Activated CD4-positive, alpha-beta T cell treated with anti-CD3 and anti-CD28 coated beads for 36 hours (primary cell): ENCODE measurements at regions not wholly inside any gene's neighbourhood (a gene's known extent, or its start where the extent isn't known, plus 50 kb on each side); places are given as distances from the start of the nearest gene placed in this dataset.

Experiments used
- ATAC-seq: fragments of 200-7000 bp; cut with Tn5 transposase; one replicate; pipeline ENCODE4 v1.10.0; 2021; ENCODE audit warnings: mild to moderate bottlenecking, moderate library complexity
- CTCF ChIA-PET: fragments of 350-600 bp; sonication (Branson Sonifier 250); formaldehyde crosslinking; loops from one replicate; lab custom pipeline; 2021; ENCODE audit warnings: antibody characterized with exemption; lab: Charles Lee
- POLR2A ChIA-PET: fragments of 350-600 bp; sonication (Branson Sonifier 250); formaldehyde crosslinking; loops from one replicate; lab custom pipeline; 2021; ENCODE audit warnings: antibody characterized with exemption, inconsistent platforms; lab: Charles Lee
- DNase-seq: peaks from one replicate; pipeline ENCODE4 v3.0.0-alpha.2; 2020
- H3K27ac Mint-ChIP-seq: one replicate; pipeline ENCODE4 v1.8.0; 2021; ENCODE audit warnings: mixed read lengths
- H3K27me3 Mint-ChIP-seq: one replicate; pipeline ENCODE4 v1.8.0; 2021; ENCODE audit warnings: mixed read lengths
- H3K36me3 Mint-ChIP-seq: one replicate; pipeline ENCODE4 v1.8.0; 2021; ENCODE audit warnings: low read depth, mixed read lengths
- H3K4me1 Mint-ChIP-seq: one replicate; pipeline ENCODE4 v1.8.0; 2021; ENCODE audit warnings: mixed read lengths
- H3K4me3 Mint-ChIP-seq: one replicate; pipeline ENCODE4 v1.8.0; 2021; ENCODE audit warnings: mild to moderate bottlenecking, moderate library complexity, mixed read lengths
- H3K9me3 Mint-ChIP-seq: one replicate; pipeline ENCODE4 v1.8.0; 2021; ENCODE audit warnings: low read depth, mixed read lengths
- intact Hi-C, 2 experiments: fragments of 100-400 bp; cut with DNase I in 1 of 2; cut with micrococcal nuclease in 1 of 2; formaldehyde crosslinking; loops; one replicate each; pipeline versions ENCODE4 v1.14.2 to v1.15.1; 2022 to 2024; cut with DNase I, micrococcal nuclease

DNA sequence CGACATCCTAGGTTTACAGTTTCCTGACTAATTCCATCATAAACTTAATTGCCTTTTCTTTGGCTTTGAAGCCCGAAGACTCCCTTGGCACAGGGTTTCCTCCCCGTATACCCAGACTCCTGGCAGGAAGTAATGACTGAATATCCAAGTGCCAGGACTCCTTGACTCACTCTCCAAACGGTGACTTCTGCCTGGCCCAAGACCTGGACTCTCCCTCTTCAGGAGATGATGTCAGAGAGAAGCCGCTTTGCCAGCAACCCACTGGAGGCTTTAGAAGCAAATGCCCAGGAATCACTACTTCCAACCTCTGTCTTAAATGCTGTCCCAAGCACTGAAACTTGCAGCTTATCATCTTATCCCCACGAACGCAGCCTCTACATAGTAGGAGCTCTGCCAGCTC is 146.5 kb downstream of the RGS9 start:
- Mint-ChIP-seq H3K4me3 (no peak overlapping the region), H3K27me3 (no peaks in the 10 kb centered on the region), H3K27ac (no peak overlapping the region), H3K9me3 (peaks cover 2% of the 10 kb centered on the region), H3K36me3 (no peaks in the 10 kb centered on the region), H3K4me1 (no peaks in the 10 kb centered on the region)
- no peak for DNase-seq
- ChIA-PET CTCF (interaction anchor here (1.1 kb wide), 1 partner anchor 12 kb away, joined by 3 read pairs; no protein-coding TSS in a partner anchor), POLR2A (no interaction called here)
- no peak for ATAC-seq
- intact Hi-C loops: no loop called here

GRCh38 chr17:65279456-65279855 is 142.3 kb downstream of the RGS9 start:
- ChIA-PET CTCF (interaction anchor here (0.8 kb wide), 1 partner anchor 7 kb away, joined by 3 read pairs; no protein-coding TSS in a partner anchor), POLR2A (interaction anchor here (0.7 kb wide), 1 partner anchor 8 kb away, joined by 3 read pairs; no protein-coding TSS in a partner anchor)
- no peaks in the 10 kb centered on the region for H3K36me3 Mint-ChIP-seq
- H3K4me1 Mint-ChIP-seq: peaks cover 6% of the 10 kb centered on the region
- peaks cover 2% of the 10 kb centered on the region for H3K9me3 Mint-ChIP-seq
- no peak for ATAC-seq
- DNase-seq: no peak
- H3K4me3 Mint-ChIP-seq: no peak overlapping the region
- H3K27me3 Mint-ChIP-seq: peaks cover 11% of the 10 kb centered on the region
- no peak overlapping the region for H3K27ac Mint-ChIP-seq
- intact Hi-C loops: no loop called here

GRCh38 chr17:65278820-65279184 is 141.6 kb downstream of the RGS9 start:
- Mint-ChIP-seq H3K9me3 (peaks cover 2% of the 10 kb centered on the region), H3K4me1 (peaks cover 6% of the 10 kb centered on the region), H3K36me3 (no peaks in the 10 kb centered on the region), H3K4me3 (no peak overlapping the region), H3K27ac (no peak overlapping the region), H3K27me3 (peaks cover 11% of the 10 kb centered on the region)
- ChIA-PET POLR2A (no interaction called here), CTCF (interaction anchor here (0.8 kb wide), 1 partner anchor 8 kb away, joined by 3 read pairs; no protein-coding TSS in a partner anchor)
- no peak for ATAC-seq
- no peak for DNase-seq
- intact Hi-C loops: no loop called here

- Mint-ChIP-seq H3K4me3 (no peak overlapping the region), H3K27ac (no peak overlapping the region), H3K36me3 (no peaks in the 10 kb centered on the region), H3K9me3 (peaks cover 2% of the 10 kb centered on the region), H3K27me3 (peaks cover 11% of the 10 kb centered on the region), H3K4me1 (peaks cover 6% of the 10 kb centered on the region)
- CTCF ChIA-PET: interaction anchor here (0.6 to 1.9 kb wide), 7 partner anchors 8 to 1786 kb away, joined by 3 to 7 read pairs (median 4); no protein-coding TSS in a partner anchor
- ATAC-seq (peak; percentile 51), DNase-seq (peak; percentile 41)
- intact Hi-C loops: no loop called here
- POLR2A ChIA-PET: no interaction called here
Measured at GRCh38 chr17:65278050-65278819, 141.1 kb downstream of the RGS9 start.

DNA sequence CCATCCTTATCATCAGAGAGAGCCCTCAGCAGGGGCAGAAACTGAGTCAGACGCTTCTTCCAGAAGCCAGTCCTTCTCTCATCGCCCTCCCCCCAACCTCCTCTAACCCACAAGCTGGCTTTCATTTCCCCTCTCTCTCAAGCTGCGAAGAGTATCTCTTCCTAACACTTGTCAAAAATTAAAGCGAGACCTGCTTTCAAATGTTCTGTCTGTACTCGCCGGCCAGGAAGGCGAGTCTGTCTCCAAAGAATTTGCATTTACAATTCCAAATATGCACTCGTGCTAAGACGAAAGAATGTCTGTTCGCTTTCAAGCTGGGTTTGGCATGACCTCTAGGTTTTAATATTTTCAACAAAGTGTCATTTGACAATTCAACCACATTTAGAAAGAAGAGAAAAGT is 140.4 kb downstream of the RGS9 start:
- no peak overlapping the region for H3K4me3 Mint-ChIP-seq
- POLR2A ChIA-PET: interaction anchor here (0.9 kb wide), 1 partner anchor 12 kb away, joined by 3 read pairs; no protein-coding TSS in a partner anchor

More for the DNA sequence above, 140.4 kb downstream of the RGS9 start:
- peaks cover 6% of the 10 kb centered on the region for H3K4me1 Mint-ChIP-seq
- CTCF ChIA-PET: interaction anchor here (0.6 to 1.9 kb wide), 6 partner anchors 8 to 1787 kb away, joined by 3 to 7 read pairs (median 4); no protein-coding TSS in a partner anchor
- ATAC-seq (no peak), DNase-seq (no peak)
- H3K9me3 Mint-ChIP-seq: peaks cover under 1% of the 10 kb centered on the region
- no peak overlapping the region for H3K27ac Mint-ChIP-seq
- peaks cover 11% of the 10 kb centered on the region for H3K27me3 Mint-ChIP-seq
- H3K36me3 Mint-ChIP-seq: no peaks in the 10 kb centered on the region
- intact Hi-C loops: no loop called here
